MM.1S (cell line): ENCODE measurements at regions not wholly inside any gene's neighbourhood (a gene's known extent, or its start where the extent isn't known, plus 50 kb on each side); places are given as distances from the start of the nearest gene placed in this dataset.

ENCODE experiments used
- DNase-seq: peaks from one replicate; pipeline ENCODE4 v3.0.0-alpha.2; 2015
- H2AFZ ChIP-seq: fragments of 300-600 bp; sonication (generic); 2 replicates; pipeline ENCODE4 v1.6.0; 2016; ENCODE audit warnings: antibody characterized with exemption, low read length
- H3F3A ChIP-seq: fragments of 300-600 bp; sonication (generic); 2 replicates; pipeline ENCODE4 v1.6.1; 2016; ENCODE audit warnings: mild to moderate bottlenecking, antibody characterized with exemption, low read length, moderate library complexity, mixed read lengths; ENCODE audit not compliant: insufficient read depth
- H3K27ac ChIP-seq: fragments of 300-600 bp; sonication (generic); 2 replicates; pipeline ENCODE4 v1.5.1; 2016; ENCODE audit warnings: mild to moderate bottlenecking, low read length
- H3K27me3 ChIP-seq: fragments of 300-600 bp; sonication (generic); replicated peaks from 2 replicates; pipeline ENCODE4 v1.6.0; 2016; ENCODE audit warnings: low read length; ENCODE audit not compliant: insufficient read depth
- H3K36me3 ChIP-seq: fragments of 300-600 bp; sonication (generic); replicated peaks from 2 replicates; pipeline ENCODE4 v1.6.1; 2016; ENCODE audit warnings: mild to moderate bottlenecking, low read length, mixed read lengths; ENCODE audit not compliant: insufficient read depth
- H3K4me1 ChIP-seq: fragments of 300-600 bp; sonication (generic); 2 replicates; pipeline ENCODE4 v1.6.1; 2016; ENCODE audit warnings: low read length, mixed read lengths
- H3K4me2 ChIP-seq: fragments of 300-600 bp; sonication (generic); 2 replicates; pipeline ENCODE4 v1.6.0; 2016; ENCODE audit warnings: low read depth, low read length
- H3K4me3 ChIP-seq: fragments of 300-600 bp; sonication (generic); 2 replicates; pipeline ENCODE4 v1.5.1; 2016; ENCODE audit warnings: low read length, mixed read lengths
- H3K79me2 ChIP-seq: fragments of 300-600 bp; sonication (generic); 2 replicates; pipeline ENCODE4 v1.6.1; 2016; ENCODE audit warnings: mixed run types, low read length, mixed read lengths
- H3K9ac ChIP-seq: fragments of 300-600 bp; sonication (generic); 2 replicates; pipeline ENCODE4 v1.6.1; 2016; ENCODE audit warnings: low read length, mixed read lengths
- H3K9me2 ChIP-seq: fragments of 300-600 bp; sonication (generic); replicated peaks from 2 replicates; pipeline ENCODE4 v1.6.1; 2016; ENCODE audit warnings: mild to moderate bottlenecking, low read length, mixed read lengths; ENCODE audit not compliant: insufficient read depth
- H3K9me3 ChIP-seq: fragments of 300-600 bp; sonication (generic); replicated peaks from 2 replicates; pipeline ENCODE4 v1.6.1; 2016; ENCODE audit warnings: mild to moderate bottlenecking, low read length, mixed read lengths; ENCODE audit not compliant: insufficient read depth
- H4K20me1 ChIP-seq: fragments of 300-600 bp; sonication (generic); 2 replicates; pipeline ENCODE4 v1.6.1; 2016; ENCODE audit warnings: mild to moderate bottlenecking, low read length, moderate library complexity, mixed read lengths; ENCODE audit not compliant: insufficient read depth
- CTCF ChIP-seq: fragments of 300-600 bp; sonication (generic); IDR thresholded peaks from 2 replicates; pipeline ENCODE4 v1.5.1; 2016; ENCODE audit warnings: antibody characterized with exemption, low read length, mixed read lengths
- EZH2 ChIP-seq: fragments of 300-600 bp; sonication (generic); optimal IDR thresholded peaks from 2 replicates; pipeline ENCODE3; 2017; ENCODE audit warnings: low read depth, mild to moderate bottlenecking, antibody characterized with exemption, low read length, mixed read lengths
- EZH2phosphoT487 ChIP-seq: fragments of 300-600 bp; sonication (generic); IDR thresholded peaks from 2 replicates; pipeline ENCODE4 v1.6.1; 2018; ENCODE audit warnings: antibody characterized with exemption, low read length

GRCh38 chr13:97659602-97660001 lies 225.6 kb downstream of the RAP2A start:
- no peaks in the 10 kb centered on the region for H3K27me3 ChIP-seq
- no peaks in the 10 kb centered on the region for H3K4me1 ChIP-seq
- H3K79me2 ChIP-seq: no peaks in the 10 kb centered on the region
- H3F3A ChIP-seq: no peaks in the 10 kb centered on the region
- H3K9me2 ChIP-seq: no peaks in the 10 kb centered on the region
- no peak overlapping the region for H3K4me2 ChIP-seq
- no peaks in the 10 kb centered on the region for H3K9me3 ChIP-seq
- H4K20me1 ChIP-seq: no peaks in the 10 kb centered on the region
- H2AFZ ChIP-seq: no peak overlapping the region
- no peak for TF ChIP-seq EZH2phosphoT487
- TF ChIP-seq CTCF: peak; percentile 28
- H3K36me3 ChIP-seq: no peaks in the 10 kb centered on the region
- no peak overlapping the region for H3K9ac ChIP-seq
- no peak overlapping the region for H3K4me3 ChIP-seq
- no peak overlapping the region for H3K27ac ChIP-seq
- no peak for DNase-seq

DNA sequence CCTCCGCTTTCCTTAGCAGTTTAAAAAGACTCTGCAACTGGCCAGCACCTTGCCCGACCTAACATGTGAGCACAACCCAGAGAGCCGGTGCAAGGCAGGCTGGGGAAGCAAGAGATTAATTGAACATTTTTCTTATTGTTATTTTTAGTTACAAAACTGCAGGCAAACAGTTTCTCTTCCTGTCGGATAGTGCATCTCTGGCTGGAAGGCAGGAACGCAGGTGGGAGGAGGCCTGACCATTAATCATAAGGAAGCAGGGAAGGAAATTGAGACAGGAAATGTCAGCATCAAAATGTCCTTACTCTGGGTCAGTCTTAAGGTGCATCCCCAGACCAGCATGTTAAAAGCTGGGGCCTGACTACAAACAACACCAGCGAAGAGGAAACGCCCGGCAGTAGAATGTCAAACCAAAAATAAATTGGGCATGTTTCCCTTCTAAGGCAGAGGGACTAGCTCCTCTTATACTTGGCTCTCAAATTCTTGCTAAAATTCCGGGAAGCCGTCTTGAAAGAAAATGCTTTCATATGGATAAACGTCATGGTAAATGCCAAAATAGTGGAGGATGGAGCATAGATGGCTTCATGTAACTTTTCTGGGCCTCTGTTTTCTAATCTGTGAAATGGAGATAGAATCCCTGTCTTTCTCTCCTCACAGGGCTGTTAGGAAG lies 226.8 kb downstream of the RAP2A start:
- H3K4me2 ChIP-seq: no peak overlapping the region
- no peaks in the 10 kb centered on the region for H3F3A ChIP-seq
- no peaks in the 10 kb centered on the region for H3K36me3 ChIP-seq
- DNase-seq: no peak
- H3K4me3 ChIP-seq: no peak overlapping the region
- no peaks in the 10 kb centered on the region for H3K79me2 ChIP-seq
- H3K9ac ChIP-seq: no peak overlapping the region
- H3K9me2 ChIP-seq: no peaks in the 10 kb centered on the region
- H3K27me3 ChIP-seq: no peaks in the 10 kb centered on the region
- H3K27ac ChIP-seq: no peak overlapping the region
- no peaks in the 10 kb centered on the region for H3K9me3 ChIP-seq
- H2AFZ ChIP-seq: no peak overlapping the region
- H4K20me1 ChIP-seq: no peaks in the 10 kb centered on the region
- TF ChIP-seq CTCF (no peak), EZH2phosphoT487 (no peak), EZH2 (no peak)
- H3K4me1 ChIP-seq: no peaks in the 10 kb centered on the region

- Histone ChIP-seq H3K9me3 (no peaks in the 10 kb centered on the region), H3F3A (no peaks in the 10 kb centered on the region), H3K27ac (no peak overlapping the region), H3K4me1 (no peaks in the 10 kb centered on the region), H3K9me2 (no peaks in the 10 kb centered on the region), H3K9ac (no peak overlapping the region), H3K27me3 (no peaks in the 10 kb centered on the region), H3K79me2 (no peaks in the 10 kb centered on the region), H4K20me1 (no peaks in the 10 kb centered on the region), H3K4me2 (no peak overlapping the region), H3K36me3 (no peaks in the 10 kb centered on the region), H2AFZ (no peak overlapping the region), H3K4me3 (no peak overlapping the region)
- TF ChIP-seq EZH2phosphoT487: no peak
- no peak for TF ChIP-seq CTCF
- no peak for TF ChIP-seq EZH2
- DNase-seq: no peak
Measured at GRCh38 chr13:97686594-97686993, 252.6 kb downstream of the RAP2A start.
